Trophoblast cell (in vitro differentiated cells and primary cell): ENCODE measurements at regions not wholly inside any gene's neighbourhood (a gene's known extent, or its start where the extent isn't known, plus 50 kb on each side); places are given as distances from the start of the nearest gene placed in this dataset.

Experiments
- DNase-seq, 2 donors: peaks; one replicate each; pipeline ENCODE4 v3.0.0-alpha.2; 2016
- H2AFZ ChIP-seq: 2 replicates; pipeline ENCODE4 v1.6.1; 2013; ENCODE audit warnings: low read length, moderate library complexity, mild to moderate bottlenecking; ENCODE audit not compliant: insufficient read depth, poor library complexity
- H2AK5ac ChIP-seq: 2 replicates; pipeline ENCODE4 v1.6.1; 2013; ENCODE audit warnings: mild to moderate bottlenecking, low read length
- H2BK120ac ChIP-seq: 2 replicates; pipeline ENCODE4 v1.6.1; 2013; ENCODE audit warnings: low read length, mild to moderate bottlenecking, moderate library complexity; ENCODE audit not compliant: insufficient read depth, poor library complexity
- H2BK12ac ChIP-seq: 2 replicates; pipeline ENCODE4 v1.6.1; 2013; ENCODE audit warnings: mild to moderate bottlenecking, low read length, moderate library complexity
- H2BK5ac ChIP-seq: 2 replicates; pipeline ENCODE4 v1.6.1; 2013; ENCODE audit warnings: low read length, low read depth, moderate library complexity, mild to moderate bottlenecking; ENCODE audit not compliant: poor library complexity
- H3K14ac ChIP-seq: 2 replicates; pipeline ENCODE4 v1.6.1; 2013; ENCODE audit warnings: mild to moderate bottlenecking, low read length
- H3K18ac ChIP-seq: 2 replicates; pipeline ENCODE4 v1.6.1; 2013; ENCODE audit warnings: mild to moderate bottlenecking, low read length
- H3K23ac ChIP-seq: 2 replicates; pipeline ENCODE4 v1.6.1; 2013; ENCODE audit warnings: low read length
- H3K27ac ChIP-seq: 2 replicates; pipeline ENCODE4 v1.5.1; 2013; ENCODE audit warnings: low read depth, mild to moderate bottlenecking, inconsistent platforms, low read length, moderate library complexity
- H3K27me3 ChIP-seq: 2 replicates; pipeline ENCODE4 v1.6.1; 2013; ENCODE audit warnings: inconsistent platforms, mild to moderate bottlenecking, low read length, moderate library complexity; ENCODE audit not compliant: insufficient read depth
- H3K36me3 ChIP-seq, 2 experiments: 1 replicate in 1 of 2; 2 replicates in 1 of 2; pipeline ENCODE4 v1.6.1; 2013; ENCODE audit warnings: low read length in 2 of 2, mild to moderate bottlenecking in 2 of 2, moderate library complexity in 1 of 2; ENCODE audit not compliant: insufficient read depth in 2 of 2, control insufficient read depth in 1 of 2
- H3K4ac ChIP-seq: 2 replicates; pipeline ENCODE4 v1.6.1; 2013; ENCODE audit warnings: low read depth, mild to moderate bottlenecking, low read length, moderate library complexity
- H3K4me1 ChIP-seq, 2 experiments: 1 replicate in 1 of 2; 2 replicates in 1 of 2; pipeline ENCODE4 v1.6.1; 2013; ENCODE audit warnings: low read length in 2 of 2, mild to moderate bottlenecking in 2 of 2, moderate library complexity in 1 of 2; ENCODE audit not compliant: insufficient read depth in 2 of 2, control insufficient read depth in 1 of 2
- H3K4me2 ChIP-seq: 2 replicates; pipeline ENCODE4 v1.6.1; 2013; ENCODE audit warnings: inconsistent platforms, mild to moderate bottlenecking, low read length, moderate library complexity
- H3K4me3 ChIP-seq: 2 replicates; pipeline ENCODE4 v1.5.1; 2013; ENCODE audit warnings: mild to moderate bottlenecking, low read depth, low read length, inconsistent platforms
- H3K79me1 ChIP-seq: one replicate; pipeline ENCODE4 v1.6.1; 2013; ENCODE audit warnings: low read length
- H3K79me2 ChIP-seq: 2 replicates; pipeline ENCODE4 v1.6.1; 2013; ENCODE audit warnings: low read length, mild to moderate bottlenecking; ENCODE audit not compliant: control insufficient read depth, insufficient read depth, poor library complexity
- H3K9ac ChIP-seq: 2 replicates; pipeline ENCODE4 v1.6.1; 2013; ENCODE audit warnings: mild to moderate bottlenecking, low read length
- H3K9me3 ChIP-seq: 2 replicates; pipeline ENCODE4 v1.6.1; 2013; ENCODE audit warnings: low read depth, mild to moderate bottlenecking, control low read depth, inconsistent platforms, low read length; ENCODE audit not compliant: insufficient read depth
- H4K12ac ChIP-seq: 2 replicates; pipeline ENCODE4 v1.6.1; 2013; ENCODE audit warnings: low read depth, mild to moderate bottlenecking, low read length, moderate library complexity
- H4K8ac ChIP-seq: 2 replicates; pipeline ENCODE4 v1.6.1; 2013; ENCODE audit warnings: low read depth, mild to moderate bottlenecking, low read length, moderate library complexity
- H4K91ac ChIP-seq: one replicate; pipeline ENCODE4 v1.6.1; 2013; ENCODE audit warnings: low read depth, mild to moderate bottlenecking, low read length, moderate library complexity
- WGBS: extraction: QIAGEN DNeasy Blood & Tissue Kit; methylation state at CpG from one replicate; pipeline ENCODE4 v1.1.7; 2013; ENCODE audit warnings: missing lambda C conversion rate; ENCODE audit not compliant: insufficient read length, insufficient coverage; ENCODE audit errors: extremely low coverage; 5-methylcytosine and 5-hydroxymethylcytosine counted together

- Histone ChIP-seq H3K36me3 (no peaks in the 10 kb centered on the region), H3K79me2 (no peaks in the 10 kb centered on the region), H4K8ac (no peak overlapping the region), H2BK120ac (no peak overlapping the region), H3K27me3 (no peaks in the 10 kb centered on the region), H3K4me1 (no peaks in the 10 kb centered on the region), H3K79me1 (no peaks in the 10 kb centered on the region), H3K18ac (no peak overlapping the region), H3K27ac (no peak overlapping the region), H2BK5ac (no peak overlapping the region), H2AK5ac (no peak overlapping the region), H4K91ac (no peak overlapping the region), H3K23ac (no peak overlapping the region), H3K9ac (no peak overlapping the region), H3K14ac (no peak overlapping the region), H2AFZ (no peak overlapping the region), H2BK12ac (no peak overlapping the region), H4K12ac (no peak overlapping the region), H3K4me3 (no peak overlapping the region), H3K4me2 (no peak overlapping the region), H3K4ac (no peak overlapping the region), H3K9me3 (no peaks in the 10 kb centered on the region)
- no CpG with 5 or more reads among the region's 2 CpGs for WGBS
- DNase-seq = no peak
Observed at GRCh38 chr17:56023851-56024250, 129.4 kb upstream of the ANKFN1 start.

GRCh38 chr17:56026915-56027314, 126.4 kb upstream of the ANKFN1 start:
- H3K18ac ChIP-seq = no peak overlapping the region
- H3K4me3 ChIP-seq = no peak overlapping the region
- H3K36me3 ChIP-seq = no peaks in the 10 kb centered on the region
- no peak overlapping the region for H3K4me2 ChIP-seq
- H4K8ac ChIP-seq = no peak overlapping the region
- DNase-seq = no peak
- no peak overlapping the region for H2AFZ ChIP-seq
- H3K9ac ChIP-seq = no peak overlapping the region
- H3K9me3 ChIP-seq = no peaks in the 10 kb centered on the region
- H3K23ac ChIP-seq = no peak overlapping the region
- no peaks in the 10 kb centered on the region for H3K79me2 ChIP-seq
- H3K79me1 ChIP-seq = no peaks in the 10 kb centered on the region
- H3K27ac ChIP-seq = no peak overlapping the region
- H3K4ac ChIP-seq = no peak overlapping the region
- H2AK5ac ChIP-seq = no peak overlapping the region
- no peaks in the 10 kb centered on the region for H3K27me3 ChIP-seq
- H3K14ac ChIP-seq = no peak overlapping the region
- H2BK120ac ChIP-seq = no peak overlapping the region
- H2BK12ac ChIP-seq = no peak overlapping the region
- no peak overlapping the region for H4K91ac ChIP-seq
- no peaks in the 10 kb centered on the region for H3K4me1 ChIP-seq
- no CpG with 5 or more reads among the region's 2 CpGs for WGBS
- no peak overlapping the region for H2BK5ac ChIP-seq
- no peak overlapping the region for H4K12ac ChIP-seq

DNA sequence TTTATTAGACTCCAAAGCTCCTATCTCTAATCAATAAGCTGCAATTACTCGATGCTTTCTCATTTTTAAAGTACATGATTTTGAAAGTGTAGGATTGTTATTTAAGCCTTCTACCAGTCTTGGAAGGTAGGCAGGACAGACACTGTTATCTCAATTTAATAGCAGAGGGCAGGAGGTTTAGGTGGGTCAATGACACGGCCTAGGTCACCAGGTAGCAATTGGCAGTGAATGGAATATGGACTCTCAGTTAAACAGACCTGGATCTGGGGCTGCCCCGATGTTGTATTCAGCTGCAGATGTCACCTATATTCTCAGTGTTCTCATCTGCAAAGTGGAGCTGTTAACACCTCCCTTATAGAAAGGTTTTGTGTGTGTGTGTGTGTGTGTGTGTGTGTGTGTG, 124.4 kb upstream of the ANKFN1 start:
- Histone ChIP-seq H4K8ac (no peak overlapping the region), H2BK12ac (no peak overlapping the region), H3K79me2 (no peaks in the 10 kb centered on the region), H3K23ac (no peak overlapping the region), H3K4me2 (no peak overlapping the region), H3K27ac (no peak overlapping the region), H4K12ac (no peak overlapping the region), H3K4me1 (no peaks in the 10 kb centered on the region), H2AK5ac (no peak overlapping the region), H2BK120ac (no peak overlapping the region), H3K9ac (no peak overlapping the region), H3K4ac (no peak overlapping the region), H3K14ac (no peak overlapping the region), H4K91ac (no peak overlapping the region), H2AFZ (no peak overlapping the region), H3K18ac (no peak overlapping the region), H3K79me1 (no peaks in the 10 kb centered on the region), H3K4me3 (no peak overlapping the region), H3K27me3 (no peaks in the 10 kb centered on the region), H3K9me3 (no peaks in the 10 kb centered on the region), H2BK5ac (no peak overlapping the region), H3K36me3 (no peaks in the 10 kb centered on the region)
- DNase-seq = no peak
- no CpG with 5 or more reads among the region's 3 CpGs for WGBS

DNA sequence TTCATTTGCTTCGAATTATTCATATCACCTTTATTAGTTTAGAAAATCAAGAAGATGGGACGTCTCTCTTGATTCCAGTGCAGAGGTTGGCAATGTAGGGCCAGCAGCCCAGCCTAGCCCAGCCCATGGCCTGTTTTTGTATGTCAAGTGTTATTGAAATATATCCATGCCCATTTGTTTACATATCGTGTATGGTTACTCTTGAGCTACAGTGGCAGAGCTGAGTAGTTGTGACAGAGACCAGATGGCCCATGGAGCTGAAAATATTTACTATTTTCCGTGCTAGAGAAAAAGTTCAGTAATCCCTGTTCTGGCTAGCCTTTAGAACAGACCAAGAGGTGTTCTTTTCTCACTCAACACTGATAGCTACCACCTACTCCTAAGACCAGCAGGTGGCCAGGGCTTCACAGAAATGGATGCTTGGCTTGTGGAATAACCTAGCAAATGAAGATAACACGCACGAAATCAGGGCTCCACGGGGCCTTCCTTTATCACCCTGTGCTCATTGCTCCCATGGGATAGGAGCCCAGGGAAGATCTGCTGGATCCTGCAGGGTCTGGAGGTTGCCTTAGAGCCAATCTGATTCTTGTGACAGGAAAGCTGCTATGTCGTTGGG, 123.2 kb upstream of the ANKFN1 start:
- DNase-seq = no peak
- no peak overlapping the region for H3K14ac ChIP-seq
- H2BK5ac ChIP-seq = no peak overlapping the region
- no peaks in the 10 kb centered on the region for H3K79me2 ChIP-seq
- H3K4me1 ChIP-seq = no peaks in the 10 kb centered on the region
- no peak overlapping the region for H2BK12ac ChIP-seq
- H3K9me3 ChIP-seq = no peaks in the 10 kb centered on the region
- no peak overlapping the region for H4K91ac ChIP-seq
- H3K4me3 ChIP-seq = no peak overlapping the region
- no peaks in the 10 kb centered on the region for H3K79me1 ChIP-seq
- H3K36me3 ChIP-seq = no peaks in the 10 kb centered on the region
- H2BK120ac ChIP-seq = no peak overlapping the region
- no peak overlapping the region for H3K4ac ChIP-seq
- no peak overlapping the region for H3K18ac ChIP-seq
- no peak overlapping the region for H2AK5ac ChIP-seq
- no peak overlapping the region for H2AFZ ChIP-seq
- no peak overlapping the region for H3K27ac ChIP-seq
- no peak overlapping the region for H4K8ac ChIP-seq
- no peaks in the 10 kb centered on the region for H3K27me3 ChIP-seq
- no peak overlapping the region for H3K23ac ChIP-seq
- no peak overlapping the region for H3K4me2 ChIP-seq
- H4K12ac ChIP-seq = no peak overlapping the region
- WGBS = no CpG with 5 or more reads among the region's 8 CpGs
- H3K9ac ChIP-seq = no peak overlapping the region
